ENCODE measurements at regions not wholly inside any gene's neighbourhood (a gene's known extent, or its start where the extent isn't known, plus 50 kb on each side); places are given as distances from the start of the nearest gene placed in this dataset.

GRCh38 chr11:127552446-127552845, 551.9 kb upstream of the KIRREL3 start:
- intact Hi-C loops (cut with micrococcal nuclease): no loop called here
- Mint-ChIP-seq H3K9me3 (no peaks in the 10 kb centered on the region), H3K36me3 (ENCODE audit: low read depth) (no peaks in the 10 kb centered on the region)

GRCh38 chr11:127531167-127531566, 530.6 kb upstream of the KIRREL3 start:
- Mint-ChIP-seq H3K9me3 (peaks cover 4% of the 10 kb centered on the region), H3K4me3 (no peak overlapping the region), H3K36me3 (ENCODE audit: low read depth) (no peaks in the 10 kb centered on the region), H3K27me3 (no peaks in the 10 kb centered on the region), H3K27ac (no peak overlapping the region), H3K4me1 (no peaks in the 10 kb centered on the region)
- intact Hi-C loops (cut with micrococcal nuclease): no loop called here
- DNase-seq: no peak

More at GRCh38 chr11:127552446-127552845, 551.9 kb upstream of the KIRREL3 start:
- no peak for DNase-seq
- H3K27ac Mint-ChIP-seq: no peak overlapping the region
- no peaks in the 10 kb centered on the region for H3K4me1 Mint-ChIP-seq
- H3K27me3 Mint-ChIP-seq: no peaks in the 10 kb centered on the region
- no peak overlapping the region for H3K4me3 Mint-ChIP-seq

GRCh38 chr11:127528297-127528696, 527.7 kb upstream of the KIRREL3 start:
- Mint-ChIP-seq H3K36me3 (ENCODE audit: low read depth) (no peaks in the 10 kb centered on the region), H3K27ac (no peak overlapping the region), H3K4me3 (no peak overlapping the region), H3K9me3 (peaks cover 4% of the 10 kb centered on the region), H3K4me1 (no peaks in the 10 kb centered on the region), H3K27me3 (no peaks in the 10 kb centered on the region)
- no peak for DNase-seq
- intact Hi-C loops (cut with micrococcal nuclease): no loop called here

GRCh38 chr11:127524618-127525017, 524.0 kb upstream of the KIRREL3 start:
- Mint-ChIP-seq H3K9me3 (peaks cover 4% of the 10 kb centered on the region), H3K36me3 (ENCODE audit: low read depth) (no peaks in the 10 kb centered on the region), H3K27ac (no peak overlapping the region), H3K4me3 (no peak overlapping the region), H3K27me3 (no peaks in the 10 kb centered on the region), H3K4me1 (no peaks in the 10 kb centered on the region)
- no peak for DNase-seq
- intact Hi-C loops (cut with micrococcal nuclease): no loop called here

GRCh38 chr11:127521413-127521812, 520.8 kb upstream of the KIRREL3 start:
- H3K27ac Mint-ChIP-seq: no peak overlapping the region
- H3K4me3 Mint-ChIP-seq: no peak overlapping the region
- intact Hi-C loops (cut with micrococcal nuclease): no loop called here
- H3K36me3 Mint-ChIP-seq (ENCODE audit: low read depth): no peaks in the 10 kb centered on the region
- no peaks in the 10 kb centered on the region for H3K9me3 Mint-ChIP-seq
- DNase-seq: no peak
- no peaks in the 10 kb centered on the region for H3K4me1 Mint-ChIP-seq
- no peaks in the 10 kb centered on the region for H3K27me3 Mint-ChIP-seq

GRCh38 chr11:127507851-127508250, 507.3 kb upstream of the KIRREL3 start:
- intact Hi-C loops (cut with micrococcal nuclease): no loop called here
- H3K4me1 Mint-ChIP-seq: no peaks in the 10 kb centered on the region
- H3K4me3 Mint-ChIP-seq: no peak overlapping the region
- no peaks in the 10 kb centered on the region for H3K9me3 Mint-ChIP-seq
- H3K36me3 Mint-ChIP-seq (ENCODE audit: low read depth): no peaks in the 10 kb centered on the region
- no peak overlapping the region for H3K27ac Mint-ChIP-seq
- no peaks in the 10 kb centered on the region for H3K27me3 Mint-ChIP-seq
- no peak for DNase-seq

GRCh38 chr11:127506647-127507046, 506.1 kb upstream of the KIRREL3 start:
- Mint-ChIP-seq H3K36me3 (ENCODE audit: low read depth) (no peaks in the 10 kb centered on the region), H3K27ac (no peak overlapping the region), H3K4me3 (no peak overlapping the region), H3K9me3 (no peaks in the 10 kb centered on the region), H3K4me1 (no peaks in the 10 kb centered on the region), H3K27me3 (no peaks in the 10 kb centered on the region)
- intact Hi-C loops (cut with micrococcal nuclease): no loop called here
- no peak for DNase-seq

- DNase-seq: no peak
- no peaks in the 10 kb centered on the region for H3K27me3 Mint-ChIP-seq
- H3K4me1 Mint-ChIP-seq: no peaks in the 10 kb centered on the region
- no peak overlapping the region for H3K27ac Mint-ChIP-seq
- H3K4me3 Mint-ChIP-seq: no peak overlapping the region
- H3K36me3 Mint-ChIP-seq (ENCODE audit: low read depth): no peaks in the 10 kb centered on the region
- intact Hi-C loops (cut with micrococcal nuclease): no loop called here
- H3K9me3 Mint-ChIP-seq: no peaks in the 10 kb centered on the region
Observed at GRCh38 chr11:127506126-127506525, 505.6 kb upstream of the KIRREL3 start.

- H3K4me1 Mint-ChIP-seq: no peaks in the 10 kb centered on the region
- H3K27me3 Mint-ChIP-seq: no peaks in the 10 kb centered on the region
- H3K27ac Mint-ChIP-seq: no peak overlapping the region
- no peak overlapping the region for H3K4me3 Mint-ChIP-seq
- intact Hi-C loops (cut with micrococcal nuclease): no loop called here
- H3K9me3 Mint-ChIP-seq: no peaks in the 10 kb centered on the region
- no peaks in the 10 kb centered on the region for H3K36me3 Mint-ChIP-seq (ENCODE audit: low read depth)
- DNase-seq: no peak
Observed at GRCh38 chr11:127496165-127496564, 495.6 kb upstream of the KIRREL3 start.

GRCh38 chr11:127493330-127494022, 492.9 kb upstream of the KIRREL3 start:
- Mint-ChIP-seq H3K9me3 (no peaks in the 10 kb centered on the region), H3K27me3 (no peaks in the 10 kb centered on the region), H3K4me1 (no peaks in the 10 kb centered on the region), H3K27ac (no peak overlapping the region), H3K36me3 (ENCODE audit: low read depth) (no peaks in the 10 kb centered on the region), H3K4me3 (no peak overlapping the region)
- intact Hi-C loops (cut with micrococcal nuclease): no loop called here
- no peak for DNase-seq

GRCh38 chr11:127492029-127492428, 491.5 kb upstream of the KIRREL3 start:
- H3K27me3 Mint-ChIP-seq: no peaks in the 10 kb centered on the region
- no peak for DNase-seq
- no peaks in the 10 kb centered on the region for H3K36me3 Mint-ChIP-seq (ENCODE audit: low read depth)
- no peak overlapping the region for H3K4me3 Mint-ChIP-seq
- H3K27ac Mint-ChIP-seq: no peak overlapping the region
- H3K4me1 Mint-ChIP-seq: no peaks in the 10 kb centered on the region
- intact Hi-C loops (cut with micrococcal nuclease): no loop called here
- no peaks in the 10 kb centered on the region for H3K9me3 Mint-ChIP-seq

- DNase-seq: no peak
- Mint-ChIP-seq H3K27ac (no peak overlapping the region), H3K9me3 (no peaks in the 10 kb centered on the region), H3K4me1 (no peaks in the 10 kb centered on the region), H3K4me3 (no peak overlapping the region), H3K27me3 (no peaks in the 10 kb centered on the region), H3K36me3 (ENCODE audit: low read depth) (no peaks in the 10 kb centered on the region)
- intact Hi-C loops (cut with micrococcal nuclease): no loop called here
Observed at GRCh38 chr11:127491589-127491988, 491.0 kb upstream of the KIRREL3 start.

- Mint-ChIP-seq H3K4me1 (no peaks in the 10 kb centered on the region), H3K4me3 (no peak overlapping the region), H3K9me3 (no peaks in the 10 kb centered on the region), H3K27me3 (no peaks in the 10 kb centered on the region), H3K36me3 (ENCODE audit: low read depth) (no peaks in the 10 kb centered on the region), H3K27ac (no peak overlapping the region)
- no peak for DNase-seq
- intact Hi-C loops (cut with micrococcal nuclease): no loop called here
Observed at GRCh38 chr11:127490896-127491295, 490.3 kb upstream of the KIRREL3 start.

GRCh38 chr11:127485541-127485940, 485.0 kb upstream of the KIRREL3 start:
- H3K27me3 Mint-ChIP-seq: no peaks in the 10 kb centered on the region
- H3K27ac Mint-ChIP-seq: no peak overlapping the region
- DNase-seq: no peak
- H3K9me3 Mint-ChIP-seq: no peaks in the 10 kb centered on the region
- intact Hi-C loops (cut with micrococcal nuclease): no loop called here
- no peak overlapping the region for H3K4me3 Mint-ChIP-seq
- no peaks in the 10 kb centered on the region for H3K36me3 Mint-ChIP-seq (ENCODE audit: low read depth)
- H3K4me1 Mint-ChIP-seq: no peaks in the 10 kb centered on the region

GRCh38 chr11:127481391-127481790, 480.8 kb upstream of the KIRREL3 start:
- intact Hi-C loops (cut with micrococcal nuclease): no loop called here
- H3K36me3 Mint-ChIP-seq (ENCODE audit: low read depth): no peaks in the 10 kb centered on the region
- no peak overlapping the region for H3K4me3 Mint-ChIP-seq
- H3K9me3 Mint-ChIP-seq: no peaks in the 10 kb centered on the region
- H3K27me3 Mint-ChIP-seq: no peaks in the 10 kb centered on the region
- no peak overlapping the region for H3K27ac Mint-ChIP-seq
- no peaks in the 10 kb centered on the region for H3K4me1 Mint-ChIP-seq
- no peak for DNase-seq

Data from activated CD4-positive, alpha-beta T cell treated with anti-CD3 and anti-CD28 coated beads, Interleukin-2, amount 10 ng/mL, durations not matched to agents 24 days and 14 days (primary cell).